OCI-LY1 (cell line): ENCODE measurements at regions not wholly inside any gene's neighbourhood (a gene's known extent, or its start where the extent isn't known, plus 50 kb on each side); places are given as distances from the start of the nearest gene placed in this dataset.

ENCODE experiments used
- CTCF ChIP-seq: fragments of 200-600 bp; sonication (generic), shearing (Covaris generic); IDR thresholded peaks from 2 replicates; pipeline ENCODE4 v1.5.1; 2017; ENCODE audit warnings: mild to moderate bottlenecking, antibody characterized with exemption, low read length, moderate library complexity, mixed read lengths
- EZH2 ChIP-seq: fragments of 200-600 bp; sonication (generic), shearing (Covaris generic); IDR thresholded peaks from 2 replicates; pipeline ENCODE4 v1.8.0; 2017; ENCODE audit warnings: borderline replicate concordance, mixed run types, mild to moderate bottlenecking, antibody characterized with exemption, low read length, moderate library complexity, mixed read lengths

- TF ChIP-seq EZH2, result no peak
- TF ChIP-seq CTCF, result no peak
Observed at GRCh38 chr19:28667348-28667977, 545.5 kb downstream of the UQCRFS1 start.
